A673 (cell line): ENCODE measurements at regions not wholly inside any gene's neighbourhood (a gene's known extent, or its start where the extent isn't known, plus 50 kb on each side); places are given as distances from the start of the nearest gene placed in this dataset.

Source experiments
- CTCF ChIP-seq: fragments of 300-800, 200-600 bp; sonication (generic); conservative IDR thresholded peaks from 2 replicates; pipeline ENCODE4 v1.5.1; 2017; ENCODE audit warnings: low read depth, mild to moderate bottlenecking, antibody characterized with exemption, low read length, moderate library complexity, mixed read lengths
- EZH2 ChIP-seq: fragments of 200-600 bp; sonication (generic); IDR thresholded peaks from 2 replicates; pipeline ENCODE4 v1.6.1; 2017; ENCODE audit warnings: borderline replicate concordance, low read depth, mild to moderate bottlenecking, mixed read lengths, antibody characterized with exemption, low read length; ENCODE audit not compliant: poor library complexity, severe bottlenecking

DNA sequence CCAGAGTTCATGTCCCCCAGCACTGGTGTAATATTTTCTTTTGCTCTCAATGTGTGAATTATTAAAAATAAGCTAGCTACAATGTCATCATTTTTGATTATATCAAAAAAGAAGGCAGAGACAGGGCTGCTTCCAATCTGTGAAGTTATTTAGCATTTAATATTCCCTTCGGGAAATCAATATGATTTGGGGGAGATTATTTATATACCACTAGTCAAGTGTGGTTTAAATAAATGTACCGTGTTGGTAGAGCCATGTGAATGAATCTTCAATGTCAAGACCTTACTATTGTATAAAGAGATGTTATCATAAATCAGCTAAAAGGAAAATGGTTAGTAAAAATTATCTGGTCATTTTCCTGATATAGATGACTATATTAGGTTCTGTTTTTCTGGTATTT, 87.4 kb upstream of the MID1 start:
- TF ChIP-seq CTCF (no peak), EZH2 (no peak)
